C4-2B (cell line): ENCODE measurements at regions not wholly inside any gene's neighbourhood (a gene's known extent, or its start where the extent isn't known, plus 50 kb on each side); places are given as distances from the start of the nearest gene placed in this dataset.

Experiments
- H3K27ac ChIP-seq: fragments of 450-650 bp; 2 replicates; pipeline ENCODE4 v1.5.1; 2017
- CTCF ChIP-seq: fragments of 450-650 bp; conservative IDR thresholded peaks from 2 replicates; pipeline ENCODE4 v1.5.1; 2017; ENCODE audit warnings: mild to moderate bottlenecking
- ZFX ChIP-seq: fragments of 450-650 bp; IDR thresholded peaks from 2 replicates; pipeline ENCODE4 v1.6.1; 2017

GRCh38 chr10:121302541-121303180 is 295.6 kb downstream of the FGFR2 start:
- TF ChIP-seq CTCF (no peak), ZFX (no peak)
- no peak overlapping the region for H3K27ac ChIP-seq

GRCh38 chr10:121303287-121303890 is 294.9 kb downstream of the FGFR2 start:
- TF ChIP-seq ZFX (no peak), CTCF (no peak)
- no peak overlapping the region for H3K27ac ChIP-seq

- no peak overlapping the region for H3K27ac ChIP-seq
- TF ChIP-seq CTCF: no peak
- no peak for TF ChIP-seq ZFX
These were observed 293.2 kb downstream of the FGFR2 start for GRCh38 chr10:121305066-121305465.

- H3K27ac ChIP-seq: no peak overlapping the region
- no peak for TF ChIP-seq ZFX
- TF ChIP-seq CTCF: no peak
These were observed 292.0 kb downstream of the FGFR2 start for GRCh38 chr10:121306159-121306673.

GRCh38 chr10:121307411-121307980 is 290.7 kb downstream of the FGFR2 start:
- TF ChIP-seq CTCF (no peak), ZFX (no peak)
- H3K27ac ChIP-seq: no peak overlapping the region

- TF ChIP-seq CTCF: no peak
- no peak for TF ChIP-seq ZFX
- H3K27ac ChIP-seq: no peak overlapping the region
These were observed 290.2 kb downstream of the FGFR2 start for GRCh38 chr10:121308020-121308419.

GRCh38 chr10:121309164-121309563 is 289.1 kb downstream of the FGFR2 start:
- TF ChIP-seq CTCF (no peak), ZFX (no peak)
- no peak overlapping the region for H3K27ac ChIP-seq
